DND-41 (cell line): ENCODE measurements at regions not wholly inside any gene's neighbourhood (a gene's known extent, or its start where the extent isn't known, plus 50 kb on each side); places are given as distances from the start of the nearest gene placed in this dataset.

Experiments
- EZH2 ChIP-seq: IDR thresholded peaks from 3 replicates; pipeline ENCODE4 v1.6.1; 2012; ENCODE audit warnings: borderline replicate concordance, low read depth, mild to moderate bottlenecking, moderate library complexity, low read length, inconsistent platforms; ENCODE audit not compliant: severe bottlenecking
- TF ChIP-seq, protein P1 (sequence below): IDR thresholded peaks from 2 replicates; pipeline ENCODE4 v1.5.1; 2012; ENCODE audit warnings: borderline replicate concordance, low read length, moderate library complexity, mild to moderate bottlenecking; ENCODE audit not compliant: poor library complexity, severe bottlenecking; ENCODE audit errors: extremely low read depth

DNA sequence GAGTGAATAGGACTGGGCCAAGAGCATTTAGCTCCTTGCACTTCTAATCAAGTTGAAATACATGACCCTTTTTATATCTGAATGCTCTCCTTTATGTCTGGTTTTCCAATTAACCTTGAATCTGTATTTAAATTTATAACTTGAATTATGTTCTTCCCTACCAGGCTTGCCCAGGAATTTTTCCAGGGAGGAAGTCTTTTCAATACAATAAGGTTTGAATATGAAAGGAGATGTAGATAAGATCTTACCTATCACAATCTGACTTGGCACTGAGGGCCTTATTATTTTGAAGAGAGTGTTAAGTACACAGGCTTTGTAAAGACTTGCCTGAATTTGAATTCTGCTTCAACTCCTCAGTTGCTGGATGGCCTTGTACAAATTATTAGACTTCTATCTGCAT, 555.7 kb downstream of the PCDH7 start:
- TF ChIP-seq, protein P1, sequence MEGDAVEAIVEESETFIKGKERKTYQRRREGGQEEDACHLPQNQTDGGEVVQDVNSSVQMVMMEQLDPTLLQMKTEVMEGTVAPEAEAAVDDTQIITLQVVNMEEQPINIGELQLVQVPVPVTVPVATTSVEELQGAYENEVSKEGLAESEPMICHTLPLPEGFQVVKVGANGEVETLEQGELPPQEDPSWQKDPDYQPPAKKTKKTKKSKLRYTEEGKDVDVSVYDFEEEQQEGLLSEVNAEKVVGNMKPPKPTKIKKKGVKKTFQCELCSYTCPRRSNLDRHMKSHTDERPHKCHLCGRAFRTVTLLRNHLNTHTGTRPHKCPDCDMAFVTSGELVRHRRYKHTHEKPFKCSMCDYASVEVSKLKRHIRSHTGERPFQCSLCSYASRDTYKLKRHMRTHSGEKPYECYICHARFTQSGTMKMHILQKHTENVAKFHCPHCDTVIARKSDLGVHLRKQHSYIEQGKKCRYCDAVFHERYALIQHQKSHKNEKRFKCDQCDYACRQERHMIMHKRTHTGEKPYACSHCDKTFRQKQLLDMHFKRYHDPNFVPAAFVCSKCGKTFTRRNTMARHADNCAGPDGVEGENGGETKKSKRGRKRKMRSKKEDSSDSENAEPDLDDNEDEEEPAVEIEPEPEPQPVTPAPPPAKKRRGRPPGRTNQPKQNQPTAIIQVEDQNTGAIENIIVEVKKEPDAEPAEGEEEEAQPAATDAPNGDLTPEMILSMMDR: no peak
- no peak for TF ChIP-seq EZH2
